OCI-LY1 (cell line): ENCODE measurements at regions not wholly inside any gene's neighbourhood (a gene's known extent, or its start where the extent isn't known, plus 50 kb on each side); places are given as distances from the start of the nearest gene placed in this dataset.

ENCODE experiments used
- H2AFZ ChIP-seq: fragments of 200-600 bp; sonication (generic), shearing (Covaris generic); 2 replicates; pipeline ENCODE4 v1.6.0; 2014; ENCODE audit warnings: antibody characterized with exemption, mild to moderate bottlenecking, low read length
- H3F3A ChIP-seq: fragments of 200-600 bp; sonication (generic), shearing (Covaris generic); 2 replicates; pipeline ENCODE4 v1.6.0; 2014; ENCODE audit warnings: mild to moderate bottlenecking, antibody characterized with exemption, low read length, moderate library complexity; ENCODE audit not compliant: insufficient read depth
- H3K27ac ChIP-seq: fragments of 200-600 bp; sonication (generic); 2 replicates; pipeline ENCODE4 v1.5.1; 2014; ENCODE audit warnings: low read length, mixed run types, mild to moderate bottlenecking, low read depth; ENCODE audit not compliant: poor library complexity, severe bottlenecking
- H3K27me3 ChIP-seq: fragments of 200-600 bp; sonication (generic); 2 replicates; pipeline ENCODE4 v1.6.0; 2014; ENCODE audit warnings: antibody characterized with exemption, mild to moderate bottlenecking, low read length, moderate library complexity; ENCODE audit not compliant: insufficient read depth
- H3K36me3 ChIP-seq: fragments of 200-600 bp; sonication (generic); 2 replicates; pipeline ENCODE4 v1.6.1; 2014; ENCODE audit warnings: mild to moderate bottlenecking, antibody characterized with exemption, low read length, moderate library complexity, mixed read lengths; ENCODE audit not compliant: insufficient read depth
- H3K4me1 ChIP-seq: fragments of 200-600 bp; sonication (generic); 2 replicates; pipeline ENCODE4 v1.5.1; 2014; ENCODE audit warnings: mild to moderate bottlenecking, low read length, moderate library complexity; ENCODE audit not compliant: insufficient read depth, severe bottlenecking
- H3K4me2 ChIP-seq: fragments of 200-600 bp; sonication (generic), shearing (Covaris generic); 2 replicates; pipeline ENCODE4 v1.6.1; 2014; ENCODE audit warnings: low read length
- H3K4me3 ChIP-seq: fragments of 200-600 bp; sonication (generic); 2 replicates; pipeline ENCODE4 v1.5.1; 2014; ENCODE audit warnings: low read length, low read depth, mild to moderate bottlenecking, mixed read lengths; ENCODE audit not compliant: poor library complexity, severe bottlenecking
- H3K79me2 ChIP-seq: fragments of 200-600 bp; shearing (Covaris generic); 2 replicates; pipeline ENCODE4 v1.6.1; 2016; ENCODE audit warnings: mixed run types, low read length, mixed read lengths; ENCODE audit not compliant: insufficient read depth
- H3K9ac ChIP-seq: fragments of 200-600 bp; sonication (generic), shearing (Covaris generic); 2 replicates; pipeline ENCODE4 v1.6.1; 2014; ENCODE audit warnings: mild to moderate bottlenecking, low read length, mixed read lengths
- H3K9me2 ChIP-seq: fragments of 200-600 bp; sonication (generic), shearing (Covaris generic); 2 replicates; pipeline ENCODE4 v1.6.1; 2014; ENCODE audit warnings: low read depth, mild to moderate bottlenecking, low read length, mixed read lengths
- H3K9me3 ChIP-seq: fragments of 200-600 bp; shearing (Covaris generic); 2 replicates; pipeline ENCODE4 v1.6.1; 2014; ENCODE audit warnings: low read length, mixed read lengths
- H4K20me1 ChIP-seq: fragments of 200-600 bp; sonication (generic), shearing (Covaris generic); 2 replicates; pipeline ENCODE4 v1.6.0; 2016; ENCODE audit warnings: mild to moderate bottlenecking, low read length; ENCODE audit not compliant: insufficient read depth
- CTCF ChIP-seq: fragments of 200-600 bp; sonication (generic), shearing (Covaris generic); IDR thresholded peaks from 2 replicates; pipeline ENCODE4 v1.5.1; 2017; ENCODE audit warnings: mild to moderate bottlenecking, antibody characterized with exemption, low read length, moderate library complexity, mixed read lengths
- EZH2 ChIP-seq: fragments of 200-600 bp; sonication (generic), shearing (Covaris generic); IDR thresholded peaks from 2 replicates; pipeline ENCODE4 v1.8.0; 2017; ENCODE audit warnings: borderline replicate concordance, mixed run types, mild to moderate bottlenecking, antibody characterized with exemption, low read length, moderate library complexity, mixed read lengths

- Histone ChIP-seq H3K9ac (no peak overlapping the region), H3K9me3 (no peaks in the 10 kb centered on the region), H4K20me1 (no peaks in the 10 kb centered on the region), H3K27me3 (no peaks in the 10 kb centered on the region), H3K4me1 (no peaks in the 10 kb centered on the region), H3F3A (no peaks in the 10 kb centered on the region), H3K4me3 (no peak overlapping the region), H3K79me2 (no peaks in the 10 kb centered on the region), H3K4me2 (no peak overlapping the region), H2AFZ (no peak overlapping the region), H3K27ac (no peak overlapping the region), H3K36me3 (no peaks in the 10 kb centered on the region), H3K9me2 (no peaks in the 10 kb centered on the region)
- TF ChIP-seq CTCF (no peak), EZH2 (no peak)
Measured at GRCh38 chr14:26172396-26172795, 425.4 kb downstream of the NOVA1 start.

- no peak overlapping the region for H3K9ac ChIP-seq
- no peaks in the 10 kb centered on the region for H3K27me3 ChIP-seq
- no peaks in the 10 kb centered on the region for H3K9me2 ChIP-seq
- TF ChIP-seq EZH2 (no peak), CTCF (no peak)
- H3K4me3 ChIP-seq, result no peak overlapping the region
- H2AFZ ChIP-seq, result no peak overlapping the region
- H3K9me3 ChIP-seq, result no peaks in the 10 kb centered on the region
- H3K4me1 ChIP-seq, result no peaks in the 10 kb centered on the region
- no peaks in the 10 kb centered on the region for H3K79me2 ChIP-seq
- H3F3A ChIP-seq, result no peaks in the 10 kb centered on the region
- H4K20me1 ChIP-seq, result no peaks in the 10 kb centered on the region
- H3K4me2 ChIP-seq, result no peak overlapping the region
- no peak overlapping the region for H3K27ac ChIP-seq
- H3K36me3 ChIP-seq, result no peaks in the 10 kb centered on the region
Measured at GRCh38 chr14:26170885-26171284, 426.9 kb downstream of the NOVA1 start.

GRCh38 chr14:26163761-26164160, 434.1 kb downstream of the NOVA1 start:
- H3K9ac ChIP-seq, result no peak overlapping the region
- H3K36me3 ChIP-seq, result no peaks in the 10 kb centered on the region
- H3K79me2 ChIP-seq, result no peaks in the 10 kb centered on the region
- no peak for TF ChIP-seq EZH2
- TF ChIP-seq CTCF, result peak; percentile 46
- no peak overlapping the region for H3K27ac ChIP-seq
- H2AFZ ChIP-seq, result no peak overlapping the region
- H3K9me3 ChIP-seq, result no peaks in the 10 kb centered on the region
- H3K27me3 ChIP-seq, result no peaks in the 10 kb centered on the region
- no peak overlapping the region for H3K4me3 ChIP-seq
- no peaks in the 10 kb centered on the region for H3K4me1 ChIP-seq
- H3F3A ChIP-seq, result no peaks in the 10 kb centered on the region
- no peaks in the 10 kb centered on the region for H3K9me2 ChIP-seq
- H4K20me1 ChIP-seq, result no peaks in the 10 kb centered on the region
- no peak overlapping the region for H3K4me2 ChIP-seq
